Panc1 (cell line): ENCODE measurements at regions not wholly inside any gene's neighbourhood (a gene's known extent, or its start where the extent isn't known, plus 50 kb on each side); places are given as distances from the start of the nearest gene placed in this dataset.
"Not testable (repeated sequence)": the region's sequence is repeated elsewhere in the genome, so short reads cannot be mapped to it uniquely, and the experiment has no call there.

ENCODE experiments used
- ATAC-seq: fragments of 200-7000 bp; cut with Tn5 transposase; 2 replicates; pipeline ENCODE4 v1.9.1; 2020; ENCODE audit warnings: mild to moderate bottlenecking, moderate library complexity
- BruUV-seq: library from RNA; stranded (reverse); fragments of 400-500 nt; replicated peaks from 2 replicates; lab custom pipeline; 2021; lab: Mats Ljungman, UMichigan
- CTCF ChIA-PET: fragments of 300-600 bp; sonication (Branson Sonifier 250); formaldehyde crosslinking; loops from one replicate; lab custom pipeline; 2022; ENCODE audit warnings: antibody characterized with exemption; lab: Charles Lee
- POLR2A ChIA-PET: fragments of 300-600 bp; sonication (Branson Sonifier 250); formaldehyde crosslinking; loops from one replicate; lab custom pipeline; 2022; ENCODE audit warnings: antibody characterized with exemption; lab: Charles Lee
- DNase-seq: peaks from one replicate; pipeline ENCODE4 v3.0.0-alpha.2; 2010; ENCODE audit warnings: low read depth, low spot score
- H3K27ac ChIP-seq: 2 replicates; pipeline ENCODE4 v1.5.1; 2011; ENCODE audit warnings: mild to moderate bottlenecking, low read length, inconsistent platforms
- H3K27me3 ChIP-seq: fragments of 200-500 bp; sonication (Bioruptor generic); 2 replicates; pipeline ENCODE4 v1.6.0; 2014; ENCODE audit warnings: low read length, inconsistent platforms; ENCODE audit not compliant: control insufficient read depth, insufficient read depth
- H3K36me3 ChIP-seq: fragments of 200-500 bp; sonication (Bioruptor generic); 2 replicates; pipeline ENCODE4 v1.5.1; 2014; ENCODE audit warnings: inconsistent platforms, mild to moderate bottlenecking, low read length, moderate library complexity; ENCODE audit not compliant: control insufficient read depth, insufficient read depth
- H3K4me1 ChIP-seq: 2 replicates; pipeline ENCODE4 v1.5.1; 2011; ENCODE audit warnings: inconsistent platforms, mild to moderate bottlenecking, low read length, moderate library complexity; ENCODE audit not compliant: control insufficient read depth, insufficient read depth
- H3K4me3 ChIP-seq, 2 experiments: 2 replicates each; pipeline ENCODE4 v1.5.1; 2011 to 2012; ENCODE audit warnings: low read depth in 2 of 2, low read length in 2 of 2, mild to moderate bottlenecking in 2 of 2, inconsistent platforms in 1 of 2, moderate library complexity in 1 of 2
- H3K9me3 ChIP-seq: fragments of 200-500 bp; sonication (Bioruptor generic); 2 replicates; pipeline ENCODE4 v1.5.1; 2014; ENCODE audit warnings: low read depth, mild to moderate bottlenecking, inconsistent platforms, low read length, moderate library complexity; ENCODE audit not compliant: control insufficient read depth, insufficient read depth
- POLR2AphosphoS5 ChIP-seq: IDR thresholded peaks from 2 replicates; pipeline ENCODE4 v1.6.1; 2012; ENCODE audit warnings: mild to moderate bottlenecking, low read depth, low read length, moderate library complexity
- SIN3A ChIP-seq: IDR thresholded peaks from 2 replicates; pipeline ENCODE4 v1.6.1; 2012; ENCODE audit warnings: low read depth, mild to moderate bottlenecking, low read length, moderate library complexity, borderline replicate concordance; ENCODE audit not compliant: insufficient read depth
- TCF7L2 ChIP-seq: IDR thresholded peaks from 2 replicates; pipeline ENCODE4 v1.6.1; 2011; ENCODE audit warnings: mild to moderate bottlenecking, low read depth, low read length, inconsistent platforms
- in situ Hi-C: cut with HindIII; loops from 2 replicates; pipeline ENCODE4 v1.10.0; 2016; ENCODE audit warnings: low sequenced_read_pairs, low pct_unique_long_range_greater_than_20kb
- intact Hi-C: fragments of 100-400 bp; cut with micrococcal nuclease; formaldehyde crosslinking; loops from one replicate; pipeline ENCODE4 v1.10.0; 2022; ENCODE audit not compliant: unreplicated experiment
- TF ChIP-seq, protein P1 (sequence below), 2 experiments: IDR thresholded peaks; 2 replicates each; pipeline ENCODE4 v1.6.1; 2011 to 2012; ENCODE audit warnings: low read depth in 2 of 2, control low read depth in 1 of 2, low read length in 1 of 2, mild to moderate bottlenecking in 1 of 2, moderate library complexity in 1 of 2; ENCODE audit not compliant: insufficient read depth in 1 of 2
- TF ChIP-seq, protein P2 (sequence below): fragments of 450-650 bp; IDR thresholded peaks from 2 replicates; pipeline ENCODE4 v1.5.1; 2017; ENCODE audit warnings: mild to moderate bottlenecking

DNA sequence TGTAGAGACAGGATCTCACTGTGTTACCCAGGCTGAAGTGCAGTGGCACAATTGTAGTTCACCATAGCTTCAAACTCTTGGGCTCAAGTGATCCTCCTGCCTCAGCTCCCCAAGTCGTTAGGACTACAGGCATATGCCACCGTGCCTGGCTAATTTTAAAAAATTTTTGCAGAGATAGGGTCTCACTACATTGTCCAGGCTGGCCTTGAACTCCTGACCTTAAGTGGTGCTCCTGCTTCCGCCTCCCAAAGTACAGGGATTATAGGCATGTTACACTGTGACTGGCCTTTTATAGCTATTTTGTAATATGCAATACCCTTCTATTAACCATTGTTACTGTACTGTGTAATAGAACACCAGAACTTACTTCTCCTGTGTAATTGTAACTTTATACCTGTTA lies 139.3 kb upstream of the ZNF267 start:
- Histone ChIP-seq H3K27me3 (no peaks in the 10 kb centered on the region), H3K36me3 (no peaks in the 10 kb centered on the region; the same call in 1 of the 2 replicates), H3K4me1 (no peaks in the 10 kb centered on the region), H3K4me3 (no peak overlapping the region), H3K9me3 (peaks cover 68% of the 10 kb centered on the region; the same call in 1 of the 2 replicates), H3K27ac (no peak overlapping the region)
- in situ Hi-C loops = no loop called here
- intact Hi-C loops = no loop called here
- TF ChIP-seq SIN3A = no peak
- no peak for TF ChIP-seq TCF7L2
- TF ChIP-seq, protein P1, sequence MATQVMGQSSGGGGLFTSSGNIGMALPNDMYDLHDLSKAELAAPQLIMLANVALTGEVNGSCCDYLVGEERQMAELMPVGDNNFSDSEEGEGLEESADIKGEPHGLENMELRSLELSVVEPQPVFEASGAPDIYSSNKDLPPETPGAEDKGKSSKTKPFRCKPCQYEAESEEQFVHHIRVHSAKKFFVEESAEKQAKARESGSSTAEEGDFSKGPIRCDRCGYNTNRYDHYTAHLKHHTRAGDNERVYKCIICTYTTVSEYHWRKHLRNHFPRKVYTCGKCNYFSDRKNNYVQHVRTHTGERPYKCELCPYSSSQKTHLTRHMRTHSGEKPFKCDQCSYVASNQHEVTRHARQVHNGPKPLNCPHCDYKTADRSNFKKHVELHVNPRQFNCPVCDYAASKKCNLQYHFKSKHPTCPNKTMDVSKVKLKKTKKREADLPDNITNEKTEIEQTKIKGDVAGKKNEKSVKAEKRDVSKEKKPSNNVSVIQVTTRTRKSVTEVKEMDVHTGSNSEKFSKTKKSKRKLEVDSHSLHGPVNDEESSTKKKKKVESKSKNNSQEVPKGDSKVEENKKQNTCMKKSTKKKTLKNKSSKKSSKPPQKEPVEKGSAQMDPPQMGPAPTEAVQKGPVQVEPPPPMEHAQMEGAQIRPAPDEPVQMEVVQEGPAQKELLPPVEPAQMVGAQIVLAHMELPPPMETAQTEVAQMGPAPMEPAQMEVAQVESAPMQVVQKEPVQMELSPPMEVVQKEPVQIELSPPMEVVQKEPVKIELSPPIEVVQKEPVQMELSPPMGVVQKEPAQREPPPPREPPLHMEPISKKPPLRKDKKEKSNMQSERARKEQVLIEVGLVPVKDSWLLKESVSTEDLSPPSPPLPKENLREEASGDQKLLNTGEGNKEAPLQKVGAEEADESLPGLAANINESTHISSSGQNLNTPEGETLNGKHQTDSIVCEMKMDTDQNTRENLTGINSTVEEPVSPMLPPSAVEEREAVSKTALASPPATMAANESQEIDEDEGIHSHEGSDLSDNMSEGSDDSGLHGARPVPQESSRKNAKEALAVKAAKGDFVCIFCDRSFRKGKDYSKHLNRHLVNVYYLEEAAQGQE (IDR thresholded peaks at IDR 0.05; ENCODE audit: insufficient read depth in 1 of 2, low read depth in 2 of 2, low read length in 1 of 2) = no peak
- TF ChIP-seq, protein P2, sequence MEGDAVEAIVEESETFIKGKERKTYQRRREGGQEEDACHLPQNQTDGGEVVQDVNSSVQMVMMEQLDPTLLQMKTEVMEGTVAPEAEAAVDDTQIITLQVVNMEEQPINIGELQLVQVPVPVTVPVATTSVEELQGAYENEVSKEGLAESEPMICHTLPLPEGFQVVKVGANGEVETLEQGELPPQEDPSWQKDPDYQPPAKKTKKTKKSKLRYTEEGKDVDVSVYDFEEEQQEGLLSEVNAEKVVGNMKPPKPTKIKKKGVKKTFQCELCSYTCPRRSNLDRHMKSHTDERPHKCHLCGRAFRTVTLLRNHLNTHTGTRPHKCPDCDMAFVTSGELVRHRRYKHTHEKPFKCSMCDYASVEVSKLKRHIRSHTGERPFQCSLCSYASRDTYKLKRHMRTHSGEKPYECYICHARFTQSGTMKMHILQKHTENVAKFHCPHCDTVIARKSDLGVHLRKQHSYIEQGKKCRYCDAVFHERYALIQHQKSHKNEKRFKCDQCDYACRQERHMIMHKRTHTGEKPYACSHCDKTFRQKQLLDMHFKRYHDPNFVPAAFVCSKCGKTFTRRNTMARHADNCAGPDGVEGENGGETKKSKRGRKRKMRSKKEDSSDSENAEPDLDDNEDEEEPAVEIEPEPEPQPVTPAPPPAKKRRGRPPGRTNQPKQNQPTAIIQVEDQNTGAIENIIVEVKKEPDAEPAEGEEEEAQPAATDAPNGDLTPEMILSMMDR = no peak
- TF ChIP-seq POLR2AphosphoS5 = no peak
- POLR2A ChIA-PET = no interaction called here
- BruUV-seq = no TSS peak
- DNase-seq = no peak
- CTCF ChIA-PET = no interaction called here
- ATAC-seq = no peak

DNA sequence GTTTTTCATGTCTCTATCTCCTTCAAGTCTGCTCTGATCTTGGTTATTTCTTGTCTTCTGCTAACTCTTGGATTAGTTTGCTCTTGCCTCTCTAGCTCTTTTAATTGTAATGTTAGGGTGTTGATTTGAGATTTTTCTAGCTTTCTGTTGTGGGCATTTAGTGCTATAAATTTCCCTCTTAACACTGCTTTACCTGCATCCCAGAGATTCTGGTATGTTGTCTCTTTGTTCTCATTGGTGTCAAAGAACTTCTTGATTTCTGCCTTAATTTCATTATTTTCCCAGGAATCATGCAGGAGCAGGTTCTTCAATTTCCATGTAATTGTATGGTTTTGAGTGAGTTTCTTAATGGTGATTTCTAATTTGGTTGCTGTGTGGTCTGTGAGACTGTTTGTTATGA lies 128.5 kb upstream of the ZNF267 start:
- BruUV-seq, DNase-seq, H3K27me3 ChIP-seq, POLR2A ChIA-PET, H3K36me3 ChIP-seq, intact Hi-C loops, in situ Hi-C loops, H3K27ac ChIP-seq, ATAC-seq, H3K4me3 ChIP-seq, H3K4me1 ChIP-seq, CTCF ChIA-PET: not testable (repeated sequence)
- H3K9me3 ChIP-seq = peaks cover 26% of the 10 kb centered on the region; the same call in 1 of the 2 replicates

- BruUV-seq = no TSS peak
Observed at GRCh38 chr16:31745900-31746299, 127.7 kb upstream of the ZNF267 start.

More at GRCh38 chr16:31745900-31746299, 127.7 kb upstream of the ZNF267 start:
- ChIA-PET CTCF (no interaction called here), POLR2A (interaction anchor here (0.6 kb wide), 1 partner anchor 153 kb away, joined by 4 read pairs; no protein-coding TSS in a partner anchor)
- intact Hi-C loops = no loop called here
- no peak for DNase-seq
- H3K27me3 ChIP-seq = no peaks in the 10 kb centered on the region
- TF ChIP-seq TCF7L2 = no peak
- no peak for TF ChIP-seq SIN3A
- no peak for TF ChIP-seq POLR2AphosphoS5
- no peak overlapping the region for H3K27ac ChIP-seq
- no peaks in the 10 kb centered on the region for H3K4me1 ChIP-seq
- no peak for ATAC-seq
- peaks cover 21% of the 10 kb centered on the region; the same call in 1 of the 2 replicates for H3K9me3 ChIP-seq
- no peak overlapping the region for H3K4me3 ChIP-seq
- H3K36me3 ChIP-seq = no peaks in the 10 kb centered on the region
- in situ Hi-C loops = no loop called here
